ENCODE measurements at regions not wholly inside any gene's neighbourhood (a gene's known extent, or its start where the extent isn't known, plus 50 kb on each side); places are given as distances from the start of the nearest gene placed in this dataset.

GRCh38 chr9:88829276-88829675 is 162.0 kb upstream of the S1PR3 start:
- Histone ChIP-seq H3K27me3 (ENCODE audit: low read depth) (peaks cover 8% of the 10 kb centered on the region), H3K4me3 (no peak overlapping the region), H3K9me3 (replicated peaks) (peaks cover 5% of the 10 kb centered on the region), H3K4me1 (peaks cover 45% of the 10 kb centered on the region), H3K27ac (replicated peaks) (peak overlapping the region; percentile 48), H3K36me3 (no peaks in the 10 kb centered on the region)
- DNase-seq: no peak
- no peak for TF ChIP-seq CTCF (IDR thresholded peaks at IDR 0.05; ENCODE audit: borderline replicate concordance)
- intact Hi-C loops (cut with micrococcal nuclease): no loop called here

- intact Hi-C loops (cut with micrococcal nuclease): no loop called here
- no peak for DNase-seq
- Histone ChIP-seq H3K9me3 (replicated peaks) (no peaks in the 10 kb centered on the region), H3K36me3 (no peaks in the 10 kb centered on the region), H3K4me3 (no peak overlapping the region), H3K4me1 (peaks cover 56% of the 10 kb centered on the region), H3K27ac (replicated peaks) (peak overlapping the region; percentile 54), H3K27me3 (ENCODE audit: low read depth) (peaks cover 2% of the 10 kb centered on the region)
- no peak for TF ChIP-seq CTCF (IDR thresholded peaks at IDR 0.05; ENCODE audit: borderline replicate concordance)
These were observed 159.4 kb upstream of the S1PR3 start for GRCh38 chr9:88831713-88832407.

- no peak overlapping the region for H3K27ac ChIP-seq (replicated peaks)
- peaks cover 39% of the 10 kb centered on the region for H3K4me1 ChIP-seq
- TF ChIP-seq CTCF (IDR thresholded peaks at IDR 0.05; ENCODE audit: borderline replicate concordance): no peak
- no peaks in the 10 kb centered on the region for H3K36me3 ChIP-seq
- no peak for DNase-seq
- H3K4me3 ChIP-seq: no peak overlapping the region
- intact Hi-C loops (cut with micrococcal nuclease): no loop called here
- no peaks in the 10 kb centered on the region for H3K27me3 ChIP-seq (ENCODE audit: low read depth)
- no peaks in the 10 kb centered on the region for H3K9me3 ChIP-seq (replicated peaks)
These were observed 157.3 kb upstream of the S1PR3 start for GRCh38 chr9:88833946-88834345.

- no peak for TF ChIP-seq CTCF (IDR thresholded peaks at IDR 0.05; ENCODE audit: borderline replicate concordance)
- intact Hi-C loops (cut with micrococcal nuclease): no loop called here
- Histone ChIP-seq H3K4me3 (no peak overlapping the region), H3K9me3 (replicated peaks) (no peaks in the 10 kb centered on the region), H3K36me3 (no peaks in the 10 kb centered on the region), H3K27me3 (ENCODE audit: low read depth) (no peaks in the 10 kb centered on the region), H3K27ac (replicated peaks) (peak overlapping the region; percentile 34), H3K4me1 (peaks cover 33% of the 10 kb centered on the region)
- no peak for DNase-seq
These were observed 156.2 kb upstream of the S1PR3 start for GRCh38 chr9:88835038-88835466.

- peaks cover 32% of the 10 kb centered on the region for H3K4me1 ChIP-seq
- TF ChIP-seq CTCF (IDR thresholded peaks at IDR 0.05; ENCODE audit: borderline replicate concordance): no peak
- intact Hi-C loops (cut with micrococcal nuclease): no loop called here
- peak overlapping the region; percentile 34 for H3K27ac ChIP-seq (replicated peaks)
- DNase-seq: no peak
- no peaks in the 10 kb centered on the region for H3K27me3 ChIP-seq (ENCODE audit: low read depth)
- H3K9me3 ChIP-seq (replicated peaks): no peaks in the 10 kb centered on the region
- no peak overlapping the region for H3K4me3 ChIP-seq
- H3K36me3 ChIP-seq: no peaks in the 10 kb centered on the region
These were observed 155.5 kb upstream of the S1PR3 start for GRCh38 chr9:88835772-88836171.
